CD8-positive, alpha-beta memory T cell (primary cell): ENCODE measurements at regions not wholly inside any gene's neighbourhood (a gene's known extent, or its start where the extent isn't known, plus 50 kb on each side); places are given as distances from the start of the nearest gene placed in this dataset.
"Not testable (repeated sequence)": the region's sequence is repeated elsewhere in the genome, so short reads cannot be mapped to it uniquely, and the experiment has no call there.

Source experiments
- CTCF ChIA-PET: fragments of 350-600 bp; sonication (Branson Sonifier 250); formaldehyde crosslinking; loops from one replicate; lab custom pipeline; 2021; ENCODE audit warnings: antibody characterized with exemption; lab: Charles Lee
- POLR2A ChIA-PET: fragments of 350-600 bp; sonication (Branson Sonifier 250); formaldehyde crosslinking; loops from one replicate; lab custom pipeline; 2021; ENCODE audit warnings: antibody characterized with exemption; lab: Charles Lee
- DNase-seq, 5 donors: peaks; one replicate each; pipeline versions ENCODE4 v3.0.0 to v3.0.0-alpha.2; 2020 to 2022; ENCODE audit warnings: mixed read lengths in 1 of 5
- H3K27ac ChIP-seq: one replicate; pipeline ENCODE4 v1.7.0; 2013; ENCODE audit warnings: low read depth, mild to moderate bottlenecking, low read length, moderate library complexity
- H3K27me3 ChIP-seq: 2 replicates; pipeline ENCODE4 v1.7.0; 2013; ENCODE audit warnings: low read length, mild to moderate bottlenecking; ENCODE audit not compliant: insufficient read depth, poor library complexity, severe bottlenecking
- H3K36me3 ChIP-seq: 2 replicates; pipeline ENCODE4 v1.7.0; 2013; ENCODE audit warnings: mild to moderate bottlenecking, low read length, moderate library complexity; ENCODE audit not compliant: insufficient read depth
- H3K4me1 ChIP-seq: 2 replicates; pipeline ENCODE4 v1.7.0; 2013; ENCODE audit warnings: mild to moderate bottlenecking, low read length, moderate library complexity; ENCODE audit not compliant: insufficient read depth
- H3K4me3 ChIP-seq: 2 replicates; pipeline ENCODE4 v1.7.0; 2013; ENCODE audit warnings: mild to moderate bottlenecking, low read length
- H3K9me3 ChIP-seq: 2 replicates; pipeline ENCODE4 v1.7.0; 2013; ENCODE audit warnings: mild to moderate bottlenecking, low read length
- H3K27ac Mint-ChIP-seq, 8 donors: one replicate each; pipeline ENCODE4 v1.8.0; 2020 to 2021; ENCODE audit warnings: mixed read lengths in 8 of 8, mild to moderate bottlenecking in 6 of 8, inconsistent platforms in 3 of 8, moderate library complexity in 3 of 8
- H3K27me3 Mint-ChIP-seq, 2 donors: one replicate each; pipeline ENCODE4 v1.8.0; 2020 to 2021; ENCODE audit warnings: mixed read lengths in 2 of 2, mild to moderate bottlenecking in 1 of 2, moderate library complexity in 1 of 2
- H3K36me3 Mint-ChIP-seq, 3 donors: one replicate each; pipeline ENCODE4 v1.8.0; 2020 to 2021; ENCODE audit warnings: mixed read lengths in 3 of 3, inconsistent platforms in 1 of 3, mild to moderate bottlenecking in 1 of 3
- H3K4me1 Mint-ChIP-seq, 3 donors: one replicate each; pipeline ENCODE4 v1.8.0; 2020 to 2021; ENCODE audit warnings: mixed read lengths in 3 of 3, inconsistent platforms in 1 of 3, mild to moderate bottlenecking in 1 of 3
- H3K4me3 Mint-ChIP-seq, 7 donors: one replicate each; pipeline ENCODE4 v1.8.0; 2020 to 2021; ENCODE audit warnings: mixed read lengths in 7 of 7, mild to moderate bottlenecking in 6 of 7, moderate library complexity in 4 of 7, inconsistent platforms in 2 of 7
- H3K9me3 Mint-ChIP-seq, 5 donors: one replicate each; pipeline ENCODE4 v1.8.0; 2020 to 2022; ENCODE audit warnings: mixed read lengths in 5 of 5, mild to moderate bottlenecking in 3 of 5, moderate library complexity in 2 of 5, inconsistent platforms in 1 of 5

DNA sequence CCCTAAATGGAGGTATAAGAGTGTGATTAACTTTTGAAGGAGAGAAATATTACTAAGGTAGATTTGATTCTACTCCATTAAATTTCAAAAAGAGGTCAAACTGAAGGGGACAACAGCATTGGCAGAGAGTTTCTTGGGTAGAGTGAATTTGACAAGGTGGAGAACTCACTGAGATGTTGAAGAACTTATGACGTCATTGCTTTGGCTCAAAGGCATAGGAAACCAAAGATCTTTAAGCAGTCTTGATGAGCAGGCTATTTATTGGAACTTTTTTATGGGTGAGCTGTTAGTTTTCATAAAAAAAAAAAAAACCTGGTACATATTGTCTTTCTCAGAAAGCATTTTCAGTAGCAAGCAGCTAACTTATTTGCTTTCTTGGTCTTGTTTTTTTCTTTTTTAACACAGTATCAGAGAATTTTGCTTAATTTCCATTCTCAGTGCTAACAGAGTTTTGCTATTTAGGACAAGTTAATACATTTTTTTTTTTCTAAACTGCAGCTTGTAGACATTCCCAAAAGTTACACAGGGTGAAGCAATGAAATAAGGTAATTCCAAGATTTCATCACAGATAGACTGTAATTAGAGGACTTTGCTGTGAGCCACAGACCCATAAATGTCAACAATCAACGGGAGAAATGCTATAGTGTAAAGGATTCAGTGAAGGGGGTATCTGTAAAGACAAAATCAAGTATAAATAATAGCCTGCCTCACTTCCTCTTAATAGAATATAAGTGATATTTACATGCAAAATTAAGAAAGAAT is 412.2 kb upstream of the KLHL1 start:
- Mint-ChIP-seq H3K27me3 (no peaks in the 10 kb centered on the region), H3K9me3 (peaks cover 0 to 19% (median 2%) of the 10 kb centered on the region in 5 donors), H3K4me1 (no peaks in the 10 kb centered on the region), H3K36me3 (no peaks in the 10 kb centered on the region), H3K27ac (no peak overlapping the region), H3K4me3 (no peak overlapping the region)
- Histone ChIP-seq H3K4me3 (no peak overlapping the region), H3K27ac (no peak overlapping the region), H3K27me3 (no peaks in the 10 kb centered on the region), H3K4me1 (no peaks in the 10 kb centered on the region), H3K9me3 (no peaks in the 10 kb centered on the region), H3K36me3 (no peaks in the 10 kb centered on the region)
- ChIA-PET POLR2A (no interaction called here), CTCF (no interaction called here)
- no peak for DNase-seq

DNA sequence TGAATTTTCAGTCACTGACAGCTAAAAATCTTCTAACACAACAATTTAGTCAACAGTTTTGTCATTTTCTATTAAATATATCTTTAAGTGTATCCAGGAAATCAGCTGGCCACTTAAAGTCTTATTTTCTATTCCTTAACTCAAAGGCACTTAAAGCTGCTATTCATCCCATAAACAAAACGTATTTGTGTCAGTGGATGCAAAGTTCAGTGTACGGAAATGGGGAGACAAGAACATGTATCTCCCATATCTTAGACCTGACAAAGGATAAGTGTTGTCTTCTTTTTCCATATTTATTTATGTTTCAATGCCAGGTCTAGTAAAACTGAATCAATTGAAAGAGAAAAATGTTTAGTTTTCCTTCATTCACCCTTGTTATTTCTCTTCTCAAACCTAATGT is 409.8 kb upstream of the KLHL1 start:
- no peak overlapping the region for H3K4me3 Mint-ChIP-seq
- peaks cover 0 to 24% (median 0%) of the 10 kb centered on the region in 5 donors for H3K9me3 Mint-ChIP-seq
- Histone ChIP-seq H3K9me3 (no peaks in the 10 kb centered on the region), H3K4me1 (no peaks in the 10 kb centered on the region), H3K27me3 (no peaks in the 10 kb centered on the region), H3K36me3 (no peaks in the 10 kb centered on the region), H3K27ac (no peak overlapping the region), H3K4me3 (no peak overlapping the region)
- H3K27ac Mint-ChIP-seq: no peak overlapping the region
- H3K36me3 Mint-ChIP-seq: no peaks in the 10 kb centered on the region
- no peak for DNase-seq
- no peaks in the 10 kb centered on the region for H3K4me1 Mint-ChIP-seq
- no peaks in the 10 kb centered on the region for H3K27me3 Mint-ChIP-seq
- CTCF ChIA-PET: no interaction called here
- POLR2A ChIA-PET: no interaction called here

DNA sequence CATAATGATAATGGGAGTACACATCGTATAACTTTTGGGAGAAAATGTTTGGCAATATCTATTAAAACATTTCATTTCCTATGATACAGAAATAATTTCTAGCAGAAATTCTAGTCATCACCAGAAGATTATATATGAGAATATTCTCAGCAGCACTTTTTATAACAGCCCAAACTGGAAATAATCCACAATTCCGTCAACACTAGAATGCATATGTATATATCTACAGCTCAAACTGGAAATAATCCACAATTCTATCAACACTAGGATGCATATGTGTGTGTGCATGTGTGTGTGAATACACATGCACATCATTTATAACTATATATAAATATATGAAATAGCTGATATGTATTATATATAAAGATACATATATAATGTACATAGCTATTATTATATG is 408.0 kb upstream of the KLHL1 start:
- Mint-ChIP-seq H3K36me3 (no peaks in the 10 kb centered on the region), H3K4me3 (no peak overlapping the region), H3K9me3 (peaks cover 0 to 24% (median 0%) of the 10 kb centered on the region in 5 donors), H3K4me1 (no peaks in the 10 kb centered on the region), H3K27me3 (no peaks in the 10 kb centered on the region), H3K27ac (no peak overlapping the region)
- Histone ChIP-seq H3K9me3 (no peaks in the 10 kb centered on the region), H3K4me3 (no peak overlapping the region), H3K4me1 (no peaks in the 10 kb centered on the region), H3K27ac (no peak overlapping the region), H3K27me3 (no peaks in the 10 kb centered on the region), H3K36me3 (no peaks in the 10 kb centered on the region)
- CTCF ChIA-PET: no interaction called here
- DNase-seq: no peak
- POLR2A ChIA-PET: no interaction called here

DNA sequence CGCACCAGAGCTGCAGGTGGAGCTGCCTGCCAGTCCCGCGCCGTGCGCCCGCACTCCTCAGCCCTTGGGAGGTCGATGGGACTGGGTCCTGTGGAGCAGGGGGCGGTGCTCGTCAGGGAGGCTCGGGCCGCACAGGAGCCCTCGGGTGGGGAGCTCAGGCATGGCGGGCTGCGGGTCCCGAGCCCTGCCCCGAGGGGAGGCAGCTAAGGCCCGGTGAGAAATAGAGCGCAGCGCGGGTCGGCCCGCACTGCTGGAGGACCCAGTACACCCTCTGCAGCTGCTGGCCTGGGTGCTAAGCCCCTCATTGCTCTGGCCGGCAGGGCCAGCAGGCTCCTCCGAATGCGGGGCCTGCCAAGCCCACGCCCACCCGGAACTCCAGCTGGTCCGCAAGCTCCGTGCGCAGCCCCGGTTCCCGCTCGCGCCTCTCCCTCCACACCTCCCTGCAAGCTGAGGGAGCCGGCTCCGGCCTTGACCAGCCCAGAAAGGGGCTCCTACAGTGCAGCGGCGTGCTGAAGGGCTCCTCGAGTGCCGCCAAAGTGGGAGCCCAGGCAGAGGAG is 403.7 kb upstream of the KLHL1 start:
- H3K36me3 Mint-ChIP-seq, H3K4me1 ChIP-seq, H3K4me1 Mint-ChIP-seq, H3K27ac Mint-ChIP-seq, H3K27me3 ChIP-seq, POLR2A ChIA-PET, H3K27me3 Mint-ChIP-seq, H3K4me3 ChIP-seq, H3K4me3 Mint-ChIP-seq, CTCF ChIA-PET, H3K9me3 ChIP-seq, H3K36me3 ChIP-seq, DNase-seq, H3K27ac ChIP-seq: not testable (repeated sequence)
- H3K9me3 Mint-ChIP-seq: peaks cover 0 to 20% (median 1%) of the 10 kb centered on the region in 5 donors

DNA sequence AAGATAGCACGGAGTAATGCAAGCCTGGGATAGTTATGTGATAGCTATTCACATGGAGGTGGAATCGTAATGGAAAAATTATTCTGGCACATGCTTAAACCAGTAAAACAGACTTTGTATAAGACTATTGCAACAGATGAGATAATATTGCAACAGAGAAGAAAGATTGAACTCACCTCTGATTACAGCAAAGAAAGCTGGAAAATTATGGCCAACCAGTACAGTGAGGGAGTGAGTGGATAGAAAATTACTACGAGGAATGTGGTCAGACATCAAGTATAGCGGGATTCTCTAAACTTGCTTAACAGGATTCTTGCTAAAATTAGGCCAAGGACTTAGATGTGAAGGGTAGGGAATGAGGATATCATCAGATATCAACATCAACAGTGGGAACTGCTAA is 397.6 kb upstream of the KLHL1 start:
- H3K36me3 Mint-ChIP-seq: no peaks in the 10 kb centered on the region
- ChIA-PET POLR2A (no interaction called here), CTCF (no interaction called here)
- no peaks in the 10 kb centered on the region for H3K4me1 Mint-ChIP-seq
- Histone ChIP-seq H3K36me3 (no peaks in the 10 kb centered on the region), H3K9me3 (no peaks in the 10 kb centered on the region), H3K4me1 (no peaks in the 10 kb centered on the region), H3K27me3 (no peaks in the 10 kb centered on the region), H3K4me3 (no peak overlapping the region), H3K27ac (no peak overlapping the region)
- no peaks in the 10 kb centered on the region for H3K27me3 Mint-ChIP-seq
- no peak overlapping the region for H3K4me3 Mint-ChIP-seq
- peaks cover 4 to 26% (median 5%) of the 10 kb centered on the region in 5 donors for H3K9me3 Mint-ChIP-seq
- no peak for DNase-seq
- no peak overlapping the region for H3K27ac Mint-ChIP-seq

DNA sequence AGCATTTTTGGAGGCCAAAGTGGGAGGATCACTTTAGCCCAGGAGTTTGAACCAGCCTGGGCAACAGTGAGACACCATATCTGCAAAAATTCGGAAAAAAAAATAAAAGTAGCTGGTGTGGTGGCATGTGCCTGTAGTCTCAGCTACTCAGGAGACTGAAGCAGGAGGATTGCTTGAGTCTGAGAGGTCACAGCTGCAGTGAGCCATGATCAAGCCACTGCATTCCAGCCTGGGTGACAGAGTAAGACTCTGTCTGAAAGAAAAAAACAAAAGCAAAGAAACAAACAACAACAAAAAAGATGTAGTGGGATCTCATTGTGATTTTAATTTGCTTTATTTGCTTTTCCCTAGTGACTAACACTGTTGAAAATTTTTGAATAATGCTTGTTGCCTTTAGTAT is 394.7 kb upstream of the KLHL1 start:
- POLR2A ChIA-PET: no interaction called here
- no peaks in the 10 kb centered on the region for H3K4me1 Mint-ChIP-seq
- H3K36me3 Mint-ChIP-seq: no peaks in the 10 kb centered on the region
- H3K4me1 ChIP-seq: no peaks in the 10 kb centered on the region
- H3K36me3 ChIP-seq: no peaks in the 10 kb centered on the region
- no peak overlapping the region for H3K4me3 Mint-ChIP-seq
- no peak overlapping the region for H3K4me3 ChIP-seq
- H3K27ac Mint-ChIP-seq: no peak overlapping the region
- H3K9me3 Mint-ChIP-seq: peaks cover 6 to 18% (median 9%) of the 10 kb centered on the region in 5 donors
- H3K27ac ChIP-seq: no peak overlapping the region
- DNase-seq: no peak
- CTCF ChIA-PET: no interaction called here
- no peaks in the 10 kb centered on the region for H3K27me3 Mint-ChIP-seq
- no peaks in the 10 kb centered on the region for H3K27me3 ChIP-seq
- H3K9me3 ChIP-seq: no peaks in the 10 kb centered on the region

DNA sequence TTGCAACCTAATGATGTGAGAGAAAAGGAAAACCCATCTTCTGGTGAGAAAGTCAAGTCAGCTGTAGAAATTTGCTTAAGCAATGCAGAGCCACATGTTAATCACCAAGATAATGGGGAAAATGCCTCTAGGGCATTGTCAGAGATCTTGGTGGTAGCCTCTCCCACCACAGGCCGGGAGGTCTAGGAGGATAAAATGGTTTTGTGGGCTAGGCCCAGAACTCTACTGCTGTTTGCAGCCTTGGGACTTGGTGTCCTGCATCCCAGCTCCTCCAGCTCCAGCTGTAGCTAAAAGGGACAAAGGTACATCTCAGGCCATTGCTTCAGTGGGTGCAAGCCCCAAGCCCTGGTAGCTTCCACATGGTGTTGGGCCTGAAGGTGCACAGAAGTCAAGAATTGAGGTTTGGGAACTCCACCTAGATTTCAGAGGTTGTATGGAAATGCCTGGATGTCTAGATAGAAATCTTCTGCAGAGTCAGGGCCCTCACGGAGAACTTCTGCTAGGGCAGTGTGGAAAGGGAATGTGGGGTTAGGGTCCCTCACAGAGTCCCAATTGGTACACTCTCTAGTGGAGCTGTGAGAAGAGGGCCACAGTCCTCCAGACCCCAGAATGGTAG is 382.2 kb upstream of the KLHL1 start:
- Histone ChIP-seq H3K36me3 (no peaks in the 10 kb centered on the region), H3K4me3 (no peak overlapping the region), H3K9me3 (no peaks in the 10 kb centered on the region), H3K4me1 (no peaks in the 10 kb centered on the region), H3K27ac (no peak overlapping the region), H3K27me3 (no peaks in the 10 kb centered on the region)
- Mint-ChIP-seq H3K27ac (no peak overlapping the region), H3K36me3 (no peaks in the 10 kb centered on the region), H3K4me1 (no peaks in the 10 kb centered on the region), H3K4me3 (no peak overlapping the region), H3K9me3 (peaks cover 8 to 32% (median 14%) of the 10 kb centered on the region in 5 donors), H3K27me3 (no peaks in the 10 kb centered on the region)
- no peak for DNase-seq
- ChIA-PET CTCF (no interaction called here), POLR2A (no interaction called here)

DNA sequence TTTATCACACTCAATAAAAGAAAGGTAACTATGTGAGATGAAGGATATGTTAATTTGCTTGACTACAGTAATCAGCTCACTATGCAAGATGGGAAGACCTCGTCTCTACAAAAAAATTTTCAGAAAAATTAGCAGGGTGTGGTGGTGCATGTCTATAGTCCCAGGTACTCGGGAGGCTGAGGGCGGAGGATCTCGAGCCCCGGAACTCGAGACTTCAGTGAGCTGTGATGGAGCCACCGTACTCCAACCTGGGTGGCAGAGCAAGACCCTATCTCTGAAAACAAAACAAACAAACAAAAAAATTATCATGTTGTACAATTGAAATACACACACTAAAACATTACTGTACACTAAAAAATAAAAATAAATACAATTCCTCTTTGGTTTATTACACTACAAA is 376.7 kb upstream of the KLHL1 start:
- Histone ChIP-seq H3K27me3 (no peaks in the 10 kb centered on the region), H3K4me3 (no peak overlapping the region), H3K4me1 (no peaks in the 10 kb centered on the region), H3K36me3 (no peaks in the 10 kb centered on the region), H3K27ac (no peak overlapping the region), H3K9me3 (no peaks in the 10 kb centered on the region)
- DNase-seq: no peak
- H3K27me3 Mint-ChIP-seq: no peaks in the 10 kb centered on the region
- H3K4me1 Mint-ChIP-seq: no peaks in the 10 kb centered on the region
- CTCF ChIA-PET: no interaction called here
- POLR2A ChIA-PET: no interaction called here
- peaks cover 5 to 29% (median 7%) of the 10 kb centered on the region in 5 donors for H3K9me3 Mint-ChIP-seq
- H3K4me3 Mint-ChIP-seq: no peak overlapping the region
- no peak overlapping the region for H3K27ac Mint-ChIP-seq
- H3K36me3 Mint-ChIP-seq: no peaks in the 10 kb centered on the region
